SK-N-SH treated with all-trans-retinoic acid at 6 μM for 48 hours (cell line): ENCODE measurements at regions not wholly inside any gene's neighbourhood (a gene's known extent, or its start where the extent isn't known, plus 50 kb on each side); places are given as distances from the start of the nearest gene placed in this dataset.
"Not testable (repeated sequence)": the region's sequence is repeated elsewhere in the genome, so short reads cannot be mapped to it uniquely, and the experiment has no call there.

Experiments
- ATAC-seq: fragments of 200-7000 bp; cut with Tn5 transposase; 3 replicates; pipeline ENCODE4 v1.9.1; 2020; ENCODE audit warnings: mild to moderate bottlenecking, moderate library complexity
- ARNTL ChIP-seq: fragments of 450-650 bp; formaldehyde crosslinking; IDR thresholded peaks from 2 replicates; pipeline ENCODE4 v1.5.0; 2020; ENCODE audit warnings: low read depth, mild to moderate bottlenecking, moderate library complexity, borderline replicate concordance
- BACH2 ChIP-seq: fragments of 250-450 bp; sonication (Bioruptor Pico); IDR thresholded peaks from 2 replicates; pipeline ENCODE4 v1.9.0; 2021; ENCODE audit warnings: mild to moderate bottlenecking, borderline replicate concordance
- CREB5 ChIP-seq: fragments of 250-450 bp; sonication (Bioruptor Pico); IDR thresholded peaks from 2 replicates; pipeline ENCODE4 v1.5.1; 2020; ENCODE audit warnings: low read depth, mild to moderate bottlenecking, moderate library complexity
- CSDC2 ChIP-seq: fragments of 250-450 bp; sonication (Bioruptor Pico); IDR thresholded peaks from 2 replicates; pipeline ENCODE4 v1.5.0; 2020; ENCODE audit warnings: mild to moderate bottlenecking, moderate library complexity
- ESRRG ChIP-seq: fragments of 250-450 bp; sonication (Bioruptor Pico); IDR thresholded peaks from 2 replicates; pipeline ENCODE4 v1.6.1; 2021; ENCODE audit warnings: mild to moderate bottlenecking
- GLIS3 ChIP-seq: fragments of 250-450 bp; sonication (Bioruptor Pico); IDR thresholded peaks from 2 replicates; pipeline ENCODE4 v1.5.0; 2020; ENCODE audit warnings: mild to moderate bottlenecking, moderate library complexity
- ISL1 ChIP-seq: fragments of 250-450 bp; sonication (Bioruptor Pico); IDR thresholded peaks from 2 replicates; pipeline ENCODE4 v2.1.2; 2022; ENCODE audit warnings: mild to moderate bottlenecking, moderate library complexity
- OSR1 ChIP-seq: fragments of 250-450 bp; sonication (Bioruptor Pico); IDR thresholded peaks from 2 replicates; pipeline ENCODE4 v1.8.0; 2022; ENCODE audit warnings: moderate library complexity, mild to moderate bottlenecking, inconsistent platforms
- PPARA ChIP-seq: fragments of 250-450 bp; sonication (Bioruptor Pico); IDR thresholded peaks from 2 replicates; pipeline ENCODE4 v1.5.0; 2020; ENCODE audit warnings: mild to moderate bottlenecking, borderline replicate concordance
- RARB ChIP-seq: fragments of 250-450 bp; sonication (Bioruptor Pico); IDR thresholded peaks from 2 replicates; pipeline ENCODE4 v1.8.0; 2021; ENCODE audit warnings: mild to moderate bottlenecking, moderate library complexity
- SNAI2 ChIP-seq: fragments of 250-450 bp; sonication (Bioruptor Pico); IDR thresholded peaks from 2 replicates; pipeline ENCODE4 v1.5.0; 2020; ENCODE audit warnings: mild to moderate bottlenecking, moderate library complexity
- TCF4 ChIP-seq: fragments of 250-450 bp; sonication (Bioruptor Pico); IDR thresholded peaks from 2 replicates; pipeline ENCODE4 v1.8.0; 2021; ENCODE audit warnings: mild to moderate bottlenecking, moderate library complexity, borderline replicate concordance
- TOX ChIP-seq: fragments of 250-450 bp; sonication (Bioruptor Pico); IDR thresholded peaks from 2 replicates; pipeline ENCODE4 v1.8.0; 2021; ENCODE audit warnings: mild to moderate bottlenecking, moderate library complexity, borderline replicate concordance
- ZC3H10 ChIP-seq: fragments of 250-450 bp; sonication (Bioruptor Pico); IDR thresholded peaks from 2 replicates; pipeline ENCODE4 v1.5.1; 2021; ENCODE audit warnings: mild to moderate bottlenecking, moderate library complexity
- ZFP3 ChIP-seq: fragments of 250-450 bp; sonication (Bioruptor Pico); IDR thresholded peaks from 2 replicates; pipeline ENCODE4 v1.5.0; 2020; ENCODE audit warnings: mild to moderate bottlenecking, moderate library complexity
- ZFP30 ChIP-seq: fragments of 450-650 bp; formaldehyde crosslinking; IDR thresholded peaks from 2 replicates; pipeline ENCODE4 v1.5.0; 2022; ENCODE audit warnings: mild to moderate bottlenecking, moderate library complexity
- ZNF565 ChIP-seq: fragments of 450-650 bp; formaldehyde crosslinking; conservative IDR thresholded peaks from 2 replicates; pipeline ENCODE4 v1.5.0; 2020; ENCODE audit warnings: low read depth, mild to moderate bottlenecking, moderate library complexity
- ZNF70 ChIP-seq: fragments of 450-650 bp; formaldehyde crosslinking; IDR thresholded peaks from 2 replicates; pipeline ENCODE4 v1.5.0; 2020; ENCODE audit warnings: mild to moderate bottlenecking, moderate library complexity
- ZNF8 ChIP-seq: fragments of 450-650 bp; formaldehyde crosslinking; IDR thresholded peaks from 2 replicates; pipeline ENCODE4 v1.5.0; 2020; ENCODE audit warnings: mild to moderate bottlenecking, moderate library complexity
- TF ChIP-seq, protein P1 (sequence below): fragments of 250-450 bp; sonication (Bioruptor Pico); IDR thresholded peaks from 2 replicates; pipeline ENCODE4 v1.5.0; 2020; ENCODE audit warnings: mild to moderate bottlenecking, moderate library complexity
- TF ChIP-seq, protein P2 (sequence below): fragments of 250-450 bp; sonication (Bioruptor Pico); IDR thresholded peaks from 2 replicates; pipeline ENCODE4 v1.8.0; 2020; ENCODE audit warnings: mild to moderate bottlenecking, moderate library complexity, borderline replicate concordance
- TF ChIP-seq, protein P3 (sequence below): fragments of 250-450 bp; sonication (Bioruptor Pico); IDR thresholded peaks from 2 replicates; pipeline ENCODE4 v1.8.0; 2021; ENCODE audit warnings: low read depth, mild to moderate bottlenecking, moderate library complexity, borderline replicate concordance
- TF ChIP-seq, protein P4 (sequence below): fragments of 250-450 bp; sonication (Bioruptor Pico); IDR thresholded peaks from 2 replicates; pipeline ENCODE4 v1.5.1; 2021; ENCODE audit warnings: mild to moderate bottlenecking, moderate library complexity

DNA sequence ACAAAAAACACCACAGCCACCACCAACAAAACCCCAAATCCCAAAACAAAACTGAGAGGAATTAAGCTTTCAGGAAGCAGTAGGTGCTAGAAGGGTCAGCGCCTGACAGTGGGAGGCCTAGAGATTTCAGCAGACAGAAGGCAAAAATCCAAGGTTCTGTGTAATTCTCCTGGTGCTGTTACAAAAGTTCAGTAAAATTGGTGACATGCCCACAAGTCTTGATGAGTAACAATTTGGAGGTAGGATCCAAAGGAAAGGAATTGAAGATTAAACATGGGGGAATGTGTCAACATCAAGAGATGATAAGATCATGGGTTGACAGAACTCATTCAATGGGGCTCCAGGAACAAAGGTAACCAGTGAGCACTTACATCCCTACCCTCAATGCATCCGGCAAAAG, 653.8 kb upstream of the CPEB2 start:
- ATAC-seq, result no peak

GRCh38 chr4:14358544-14359160, 643.6 kb upstream of the CPEB2 start:
- ATAC-seq, result not testable (repeated sequence)

More for the DNA sequence above, 653.8 kb upstream of the CPEB2 start:
- TF ChIP-seq RARB (no peak), PPARA (CRISPR knock-in tag) (no peak), TOX (no peak), ZFP3 (CRISPR knock-in tag) (no peak), OSR1 (CRISPR knock-in tag) (no peak), CSDC2 (CRISPR knock-in tag) (no peak), ZNF565 (CRISPR knock-in tag) (no peak), GLIS3 (no peak), ZC3H10 (no peak), ZNF8 (no peak), BACH2 (no peak), SNAI2 (CRISPR knock-in tag) (no peak), ESRRG (CRISPR knock-in tag) (no peak), TCF4 (CRISPR knock-in tag) (no peak), CREB5 (CRISPR knock-in tag) (no peak), ISL1 (CRISPR knock-in tag) (no peak)
- TF ChIP-seq, protein P1, sequence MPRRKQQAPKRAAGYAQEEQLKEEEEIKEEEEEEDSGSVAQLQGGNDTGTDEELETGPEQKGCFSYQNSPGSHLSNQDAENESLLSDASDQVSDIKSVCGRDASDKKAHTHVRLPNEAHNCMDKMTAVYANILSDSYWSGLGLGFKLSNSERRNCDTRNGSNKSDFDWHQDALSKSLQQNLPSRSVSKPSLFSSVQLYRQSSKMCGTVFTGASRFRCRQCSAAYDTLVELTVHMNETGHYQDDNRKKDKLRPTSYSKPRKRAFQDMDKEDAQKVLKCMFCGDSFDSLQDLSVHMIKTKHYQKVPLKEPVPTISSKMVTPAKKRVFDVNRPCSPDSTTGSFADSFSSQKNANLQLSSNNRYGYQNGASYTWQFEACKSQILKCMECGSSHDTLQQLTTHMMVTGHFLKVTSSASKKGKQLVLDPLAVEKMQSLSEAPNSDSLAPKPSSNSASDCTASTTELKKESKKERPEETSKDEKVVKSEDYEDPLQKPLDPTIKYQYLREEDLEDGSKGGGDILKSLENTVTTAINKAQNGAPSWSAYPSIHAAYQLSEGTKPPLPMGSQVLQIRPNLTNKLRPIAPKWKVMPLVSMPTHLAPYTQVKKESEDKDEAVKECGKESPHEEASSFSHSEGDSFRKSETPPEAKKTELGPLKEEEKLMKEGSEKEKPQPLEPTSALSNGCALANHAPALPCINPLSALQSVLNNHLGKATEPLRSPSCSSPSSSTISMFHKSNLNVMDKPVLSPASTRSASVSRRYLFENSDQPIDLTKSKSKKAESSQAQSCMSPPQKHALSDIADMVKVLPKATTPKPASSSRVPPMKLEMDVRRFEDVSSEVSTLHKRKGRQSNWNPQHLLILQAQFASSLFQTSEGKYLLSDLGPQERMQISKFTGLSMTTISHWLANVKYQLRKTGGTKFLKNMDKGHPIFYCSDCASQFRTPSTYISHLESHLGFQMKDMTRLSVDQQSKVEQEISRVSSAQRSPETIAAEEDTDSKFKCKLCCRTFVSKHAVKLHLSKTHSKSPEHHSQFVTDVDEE (CRISPR knock-in tag), result no peak
- TF ChIP-seq, protein P2, sequence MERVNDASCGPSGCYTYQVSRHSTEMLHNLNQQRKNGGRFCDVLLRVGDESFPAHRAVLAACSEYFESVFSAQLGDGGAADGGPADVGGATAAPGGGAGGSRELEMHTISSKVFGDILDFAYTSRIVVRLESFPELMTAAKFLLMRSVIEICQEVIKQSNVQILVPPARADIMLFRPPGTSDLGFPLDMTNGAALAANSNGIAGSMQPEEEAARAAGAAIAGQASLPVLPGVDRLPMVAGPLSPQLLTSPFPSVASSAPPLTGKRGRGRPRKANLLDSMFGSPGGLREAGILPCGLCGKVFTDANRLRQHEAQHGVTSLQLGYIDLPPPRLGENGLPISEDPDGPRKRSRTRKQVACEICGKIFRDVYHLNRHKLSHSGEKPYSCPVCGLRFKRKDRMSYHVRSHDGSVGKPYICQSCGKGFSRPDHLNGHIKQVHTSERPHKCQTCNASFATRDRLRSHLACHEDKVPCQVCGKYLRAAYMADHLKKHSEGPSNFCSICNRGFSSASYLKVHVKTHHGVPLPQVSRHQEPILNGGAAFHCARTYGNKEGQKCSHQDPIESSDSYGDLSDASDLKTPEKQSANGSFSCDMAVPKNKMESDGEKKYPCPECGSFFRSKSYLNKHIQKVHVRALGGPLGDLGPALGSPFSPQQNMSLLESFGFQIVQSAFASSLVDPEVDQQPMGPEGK (CRISPR knock-in tag), result no peak

GRCh38 chr4:14359991-14360390, 642.3 kb upstream of the CPEB2 start:
- ATAC-seq, result no peak
- TF ChIP-seq ZNF70 (no peak), RARB (no peak), SNAI2 (CRISPR knock-in tag) (no peak), ZFP30 (CRISPR knock-in tag) (no peak), ISL1 (CRISPR knock-in tag) (no peak)
- TF ChIP-seq, all 23 proteins: peak for 0

- ATAC-seq, result no peak
- TF ChIP-seq, protein P3, sequence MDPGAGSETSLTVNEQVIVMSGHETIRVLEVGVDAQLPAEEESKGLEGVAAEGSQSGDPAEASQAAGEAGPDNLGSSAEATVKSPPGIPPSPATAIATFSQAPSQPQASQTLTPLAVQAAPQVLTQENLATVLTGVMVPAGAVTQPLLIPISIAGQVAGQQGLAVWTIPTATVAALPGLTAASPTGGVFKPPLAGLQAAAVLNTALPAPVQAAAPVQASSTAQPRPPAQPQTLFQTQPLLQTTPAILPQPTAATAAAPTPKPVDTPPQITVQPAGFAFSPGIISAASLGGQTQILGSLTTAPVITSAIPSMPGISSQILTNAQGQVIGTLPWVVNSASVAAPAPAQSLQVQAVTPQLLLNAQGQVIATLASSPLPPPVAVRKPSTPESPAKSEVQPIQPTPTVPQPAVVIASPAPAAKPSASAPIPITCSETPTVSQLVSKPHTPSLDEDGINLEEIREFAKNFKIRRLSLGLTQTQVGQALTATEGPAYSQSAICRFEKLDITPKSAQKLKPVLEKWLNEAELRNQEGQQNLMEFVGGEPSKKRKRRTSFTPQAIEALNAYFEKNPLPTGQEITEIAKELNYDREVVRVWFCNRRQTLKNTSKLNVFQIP (CRISPR knock-in tag), result no peak
- TF ChIP-seq, protein P1 (CRISPR knock-in tag), result no peak
- no peak for TF ChIP-seq CREB5 (CRISPR knock-in tag)
- no peak for TF ChIP-seq OSR1 (CRISPR knock-in tag)
- no peak for TF ChIP-seq ESRRG (CRISPR knock-in tag)
- TF ChIP-seq, protein P4, sequence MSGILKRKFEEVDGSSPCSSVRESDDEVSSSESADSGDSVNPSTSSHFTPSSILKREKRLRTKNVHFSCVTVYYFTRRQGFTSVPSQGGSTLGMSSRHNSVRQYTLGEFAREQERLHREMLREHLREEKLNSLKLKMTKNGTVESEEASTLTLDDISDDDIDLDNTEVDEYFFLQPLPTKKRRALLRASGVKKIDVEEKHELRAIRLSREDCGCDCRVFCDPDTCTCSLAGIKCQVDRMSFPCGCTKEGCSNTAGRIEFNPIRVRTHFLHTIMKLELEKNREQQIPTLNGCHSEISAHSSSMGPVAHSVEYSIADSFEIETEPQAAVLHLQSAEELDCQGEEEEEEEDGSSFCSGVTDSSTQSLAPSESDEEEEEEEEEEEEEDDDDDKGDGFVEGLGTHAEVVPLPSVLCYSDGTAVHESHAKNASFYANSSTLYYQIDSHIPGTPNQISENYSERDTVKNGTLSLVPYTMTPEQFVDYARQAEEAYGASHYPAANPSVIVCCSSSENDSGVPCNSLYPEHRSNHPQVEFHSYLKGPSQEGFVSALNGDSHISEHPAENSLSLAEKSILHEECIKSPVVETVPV, result no peak
- no peak for TF ChIP-seq GLIS3
- no peak for TF ChIP-seq ZFP3 (CRISPR knock-in tag)
- no peak for TF ChIP-seq ZNF8
- no peak for TF ChIP-seq ZNF70
- no peak for TF ChIP-seq TOX
- TF ChIP-seq BACH2, result no peak
- TF ChIP-seq ZNF565 (CRISPR knock-in tag), result no peak
- TF ChIP-seq ZC3H10, result no peak
- no peak for TF ChIP-seq ZFP30 (CRISPR knock-in tag)
- TF ChIP-seq ARNTL (CRISPR knock-in tag), result no peak
Observed at GRCh38 chr4:14361084-14361483, 641.2 kb upstream of the CPEB2 start.
